CD4-positive, alpha-beta T cell treated with Interleukin-2 at 100 ng/mL for 4 hours (primary cell): ENCODE measurements at regions not wholly inside any gene's neighbourhood (a gene's known extent, or its start where the extent isn't known, plus 50 kb on each side); places are given as distances from the start of the nearest gene placed in this dataset.
"Not testable (repeated sequence)": the region's sequence is repeated elsewhere in the genome, so short reads cannot be mapped to it uniquely, and the experiment has no call there.

Experiments used
- DNase-seq: peaks from one replicate; pipeline ENCODE4 v3.0.0-alpha.2; 2020; ENCODE audit warnings: low spot score

GRCh38 chr3:40753291-40753770 lies 228.6 kb downstream of the ZNF621 start:
- DNase-seq = no peak

- DNase-seq = no peak
Observed at GRCh38 chr3:40753951-40754350, 229.2 kb downstream of the ZNF621 start.

GRCh38 chr3:40754994-40755393 lies 230.2 kb downstream of the ZNF621 start:
- no peak for DNase-seq

- no peak for DNase-seq
Observed at GRCh38 chr3:40756500-40756899, 231.7 kb downstream of the ZNF621 start.

GRCh38 chr3:40762771-40763170 lies 238.0 kb downstream of the ZNF621 start:
- DNase-seq = not testable (repeated sequence)

GRCh38 chr3:40763807-40764206 lies 239.0 kb downstream of the ZNF621 start:
- no peak for DNase-seq

- DNase-seq = no peak
Observed at GRCh38 chr3:40764747-40765146, 240.0 kb downstream of the ZNF621 start.

- no peak for DNase-seq
Observed at GRCh38 chr3:40765884-40766283, 241.1 kb downstream of the ZNF621 start.

GRCh38 chr3:40766396-40766795 lies 241.6 kb downstream of the ZNF621 start:
- DNase-seq = no peak

- DNase-seq = no peak
Observed at GRCh38 chr3:40768046-40768445, 243.3 kb downstream of the ZNF621 start.

- DNase-seq = no peak
Observed at GRCh38 chr3:40768536-40768935, 243.8 kb downstream of the ZNF621 start.

GRCh38 chr3:40770061-40770460 lies 245.3 kb downstream of the ZNF621 start:
- DNase-seq = no peak

- no peak for DNase-seq
Observed at GRCh38 chr3:40771112-40771511, 246.4 kb downstream of the ZNF621 start.

- DNase-seq = no peak
Observed at GRCh38 chr3:40779039-40779438, 254.3 kb downstream of the ZNF621 start.

- no peak for DNase-seq
Observed at GRCh38 chr3:40780291-40780924, 255.6 kb downstream of the ZNF621 start.

- no peak for DNase-seq
Observed at GRCh38 chr3:40780925-40781406, 256.2 kb downstream of the ZNF621 start.

- DNase-seq = no peak
Observed at GRCh38 chr3:40782111-40782721, 257.5 kb downstream of the ZNF621 start.

- DNase-seq = no peak
Observed at GRCh38 chr3:40790746-40791145, 266.0 kb downstream of the ZNF621 start.

GRCh38 chr3:40793730-40794129 lies 269.0 kb downstream of the ZNF621 start:
- DNase-seq = no peak

- no peak for DNase-seq
Observed at GRCh38 chr3:40800343-40800742, 275.6 kb downstream of the ZNF621 start.

- no peak for DNase-seq
Observed at GRCh38 chr3:40801284-40801741, 276.6 kb downstream of the ZNF621 start.

- DNase-seq = no peak
Observed at GRCh38 chr3:40803311-40803710, 278.6 kb downstream of the ZNF621 start.

GRCh38 chr3:40805456-40805855 lies 280.7 kb downstream of the ZNF621 start:
- no peak for DNase-seq

- DNase-seq = no peak
Observed at GRCh38 chr3:40810813-40811212, 286.1 kb downstream of the ZNF621 start.
